Common myeloid progenitor, CD34-positive (primary cell): ENCODE measurements at regions not wholly inside any gene's neighbourhood (a gene's known extent, or its start where the extent isn't known, plus 50 kb on each side); places are given as distances from the start of the nearest gene placed in this dataset.

Experiments
- CTCF ChIA-PET: fragments of 350-600 bp; sonication (Branson Sonifier 250); formaldehyde crosslinking; loops from one replicate; lab custom pipeline; 2021; ENCODE audit warnings: antibody characterized with exemption; lab: Charles Lee
- POLR2A ChIA-PET: fragments of 350-600 bp; sonication (Branson Sonifier 250); formaldehyde crosslinking; loops from one replicate; lab custom pipeline; 2021; ENCODE audit warnings: antibody characterized with exemption; lab: Charles Lee
- DNase-seq, 3 donors: peaks; one replicate each; pipeline versions ENCODE4 v3.0.0 to v3.0.0-alpha.2; 2013
- H3K27ac ChIP-seq, 2 experiments: 1 replicate in 1 of 2; 2 replicates in 1 of 2; pipeline ENCODE4 v1.7.0; 2013; ENCODE audit warnings: inconsistent platforms in 2 of 2, low read length in 2 of 2, mild to moderate bottlenecking in 2 of 2, low read depth in 1 of 2, moderate library complexity in 1 of 2; ENCODE audit not compliant: severe bottlenecking in 2 of 2, insufficient read depth in 1 of 2, poor library complexity in 1 of 2
- H3K27me3 ChIP-seq, 5 experiments: replicated peaks in 2 of 5; 1 replicate in 3 of 5; 2 replicates in 2 of 5; pipeline versions ENCODE4 v1.6.1 to v1.7.0; 2013; ENCODE audit warnings: low read length in 4 of 5, mild to moderate bottlenecking in 2 of 5, moderate library complexity in 2 of 5, inconsistent platforms in 1 of 5; ENCODE audit not compliant: insufficient read depth in 5 of 5, control insufficient read depth in 4 of 5
- H3K36me3 ChIP-seq, 4 experiments: 1 replicate in 2 of 4; 2 replicates in 2 of 4; pipeline versions ENCODE4 v1.6.1 to v1.7.0; 2013; ENCODE audit warnings: low read length in 3 of 4, control low read depth in 1 of 4, mild to moderate bottlenecking in 1 of 4; ENCODE audit not compliant: control insufficient read depth in 4 of 4, insufficient read depth in 4 of 4
- H3K4me1 ChIP-seq, 4 experiments: 1 replicate in 3 of 4; 2 replicates in 1 of 4; pipeline versions ENCODE4 v1.6.1 to v1.7.1; 2013; ENCODE audit warnings: low read length in 3 of 4, mild to moderate bottlenecking in 3 of 4, control low read depth in 1 of 4, inconsistent platforms in 1 of 4, moderate library complexity in 1 of 4; ENCODE audit not compliant: control insufficient read depth in 4 of 4, insufficient read depth in 4 of 4; ENCODE audit errors: control extremely low read depth in 1 of 4
- H3K4me3 ChIP-seq, 7 experiments: 1 replicate in 4 of 7; 2 replicates in 3 of 7; pipeline versions ENCODE4 v1.5.1 to v1.7.0; 2013; ENCODE audit warnings: mild to moderate bottlenecking in 7 of 7, low read length in 6 of 7, moderate library complexity in 6 of 7, inconsistent platforms in 2 of 7, low read depth in 2 of 7, control low read depth in 1 of 7; ENCODE audit not compliant: insufficient read depth in 4 of 7, control insufficient read depth in 1 of 7; ENCODE audit errors: extremely low read depth in 1 of 7
- H3K9me3 ChIP-seq, 5 experiments: 1 replicate in 4 of 5; 2 replicates in 1 of 5; pipeline versions ENCODE4 v1.6.1 to v1.7.1; 2013; ENCODE audit warnings: low read length in 4 of 5, mild to moderate bottlenecking in 2 of 5, inconsistent platforms in 1 of 5, low read depth in 1 of 5, moderate library complexity in 1 of 5; ENCODE audit not compliant: control insufficient read depth in 4 of 5, insufficient read depth in 2 of 5; ENCODE audit errors: control extremely low read depth in 1 of 5
- WGBS: methylation state at CpG from one replicate; pipeline ENCODE4 v1.1.5; 2013; ENCODE audit not compliant: insufficient coverage; 5-methylcytosine and 5-hydroxymethylcytosine counted together

DNA sequence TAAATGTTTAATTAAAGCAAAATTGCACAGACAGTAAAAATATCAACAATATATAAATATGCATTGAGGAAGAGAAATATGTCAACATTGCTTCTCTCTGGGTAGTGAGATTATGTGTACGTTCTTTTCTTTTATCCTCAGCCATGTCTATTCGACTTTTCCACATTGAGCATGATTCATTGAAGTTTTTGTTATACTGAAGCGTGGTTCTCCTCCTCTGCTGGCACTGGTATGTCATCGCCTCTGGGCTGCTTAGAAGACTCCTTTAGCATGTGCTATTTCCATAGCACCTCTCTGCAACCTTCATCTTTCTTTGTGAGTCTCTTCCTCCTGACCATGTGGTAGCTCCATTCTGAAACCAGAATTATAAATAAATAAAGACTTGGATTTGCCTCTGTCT, 65.8 kb upstream of the AKAP13 start:
- ChIA-PET CTCF (interaction anchor here (2.2 kb wide), 1 partner anchor 99 kb away, joined by 9 read pairs; no protein-coding TSS in a partner anchor), POLR2A (no interaction called here)
- H3K4me3 ChIP-seq = no peak overlapping the region
- no peaks in the 10 kb centered on the region for H3K36me3 ChIP-seq
- H3K27me3 ChIP-seq = no peaks in the 10 kb centered on the region
- no peak for DNase-seq
- H3K4me1 ChIP-seq = peaks cover 0 to 23% (median 1%) of the 10 kb centered on the region in 4 experiments
- WGBS = 96% methylated on average over 4 of the region's 4 CpGs
- no peak overlapping the region for H3K27ac ChIP-seq
- peaks cover 0 to 6% (median 0%) of the 10 kb centered on the region in 5 experiments for H3K9me3 ChIP-seq

DNA sequence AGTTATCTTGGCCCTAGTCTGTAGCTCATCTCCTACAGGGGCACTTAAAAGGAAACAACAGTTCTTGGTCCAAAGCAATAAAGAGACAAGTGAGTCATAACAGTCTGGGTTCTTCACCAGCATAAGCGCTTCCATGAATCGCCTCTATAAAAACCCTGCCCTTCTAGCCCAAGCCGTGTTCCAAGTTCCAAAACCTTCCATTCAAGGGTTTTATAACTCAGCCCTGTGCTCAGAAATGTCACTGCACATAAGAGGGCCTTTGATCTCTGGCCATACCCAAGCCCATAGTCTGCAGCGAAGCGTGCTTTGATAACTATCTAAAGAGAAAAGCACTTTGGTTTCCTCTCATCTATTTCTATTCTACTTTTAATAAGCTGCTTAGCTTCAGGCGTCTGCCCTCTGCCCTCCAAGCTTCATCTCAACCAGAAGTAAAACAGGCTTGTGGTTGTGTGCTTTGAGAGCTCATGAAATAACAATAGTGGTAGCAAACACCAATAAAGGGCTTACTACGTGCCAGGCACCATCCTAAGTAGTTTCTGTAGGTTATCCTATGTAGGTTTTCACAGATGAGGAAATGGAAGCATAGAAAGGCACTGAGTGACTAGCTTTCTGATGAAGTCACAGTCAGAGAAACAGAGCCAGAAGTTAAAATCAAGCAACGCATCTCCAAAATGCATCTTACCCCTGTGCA, 64.0 kb upstream of the AKAP13 start:
- ChIA-PET CTCF (interaction anchor here (1.2 to 3.3 kb wide), 2 partner anchors 88 to 97 kb away, joined by 3 to 9 read pairs; no protein-coding TSS in a partner anchor), POLR2A (no interaction called here)
- no peak for DNase-seq
- WGBS = 95% methylated on average over 5 of the region's 8 CpGs
- peaks cover 0 to 23% (median 1%) of the 10 kb centered on the region in 4 experiments for H3K4me1 ChIP-seq
- peaks cover 0 to 4% (median 0%) of the 10 kb centered on the region in 5 experiments for H3K9me3 ChIP-seq
- no peaks in the 10 kb centered on the region for H3K36me3 ChIP-seq
- no peak overlapping the region for H3K4me3 ChIP-seq
- H3K27me3 ChIP-seq = no peaks in the 10 kb centered on the region
- no peak overlapping the region for H3K27ac ChIP-seq

DNA sequence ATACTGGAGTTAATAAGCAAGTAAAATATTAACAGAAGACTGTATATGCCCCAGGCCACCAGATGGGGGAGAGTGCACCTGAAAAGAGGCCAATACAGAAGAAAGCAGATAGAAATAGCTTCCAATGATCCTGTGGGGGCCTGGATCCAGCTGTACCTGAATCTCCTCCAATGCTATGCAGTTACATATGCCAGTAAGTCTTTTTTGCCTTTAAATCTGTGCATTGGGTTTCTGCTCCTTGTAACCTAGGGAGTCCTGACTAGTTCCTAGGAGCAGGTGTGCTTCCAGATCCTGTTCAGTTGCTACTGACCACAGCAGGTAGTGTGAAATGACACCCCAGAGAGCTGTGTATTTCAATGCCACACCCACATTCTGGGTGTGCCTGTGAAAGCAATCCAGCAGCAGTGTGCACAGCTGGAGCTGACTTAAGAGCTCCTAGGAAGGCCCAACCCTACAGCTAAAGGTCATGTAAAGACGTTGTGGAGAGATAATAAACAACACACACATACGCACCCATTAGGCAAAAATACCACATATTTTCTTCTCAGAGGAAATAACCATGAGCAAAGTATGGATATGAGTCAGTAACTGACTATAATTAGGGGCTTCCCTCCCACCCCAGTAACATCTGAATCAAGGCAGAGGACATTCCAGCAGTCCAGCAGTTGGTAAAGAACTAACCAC, 62.2 kb upstream of the AKAP13 start:
- no CpG with 5 or more reads among the region's 2 CpGs for WGBS
- Histone ChIP-seq H3K4me1 (peaks cover 0 to 13% (median 1%) of the 10 kb centered on the region in 4 experiments), H3K27ac (no peak overlapping the region), H3K4me3 (no peak overlapping the region), H3K36me3 (no peaks in the 10 kb centered on the region), H3K27me3 (no peaks in the 10 kb centered on the region), H3K9me3 (peaks cover 0 to 12% (median 0%) of the 10 kb centered on the region in 5 experiments)
- CTCF ChIA-PET = interaction anchor here (0.9 to 3.3 kb wide), 7 partner anchors 9 to 96 kb away, joined by 3 to 9 read pairs (median 4); no protein-coding TSS in a partner anchor
- peak in 2 of 3 donors; percentile 48 for DNase-seq
- POLR2A ChIA-PET = no interaction called here

DNA sequence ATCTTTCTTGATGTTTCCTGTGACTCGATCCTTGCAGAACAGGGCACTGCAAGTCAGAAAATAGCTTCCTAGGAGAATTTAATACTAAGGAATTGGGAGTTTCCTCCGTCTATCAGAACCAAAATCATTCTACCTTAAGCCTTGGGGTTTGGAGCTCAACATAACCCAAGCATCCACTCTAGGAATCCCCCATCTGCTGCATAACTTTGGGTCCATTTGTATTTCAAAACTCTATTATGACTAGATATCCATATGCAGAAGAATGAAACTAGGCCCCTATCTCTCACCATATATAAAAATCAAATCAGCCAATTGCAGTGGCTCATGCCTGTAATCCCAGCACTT, 61.7 kb upstream of the AKAP13 start:
- no peak overlapping the region for H3K27ac ChIP-seq
- no peak overlapping the region for H3K4me3 ChIP-seq
- DNase-seq = no peak
- ChIA-PET POLR2A (no interaction called here), CTCF (interaction anchor here (0.9 to 3.3 kb wide), 7 partner anchors 8 to 95 kb away, joined by 3 to 9 read pairs (median 4); no protein-coding TSS in a partner anchor)
- peaks cover 0 to 11% (median 1%) of the 10 kb centered on the region in 4 experiments for H3K4me1 ChIP-seq
- WGBS = 100% methylated on average over 1 of the region's 2 CpGs
- no peaks in the 10 kb centered on the region for H3K36me3 ChIP-seq
- no peaks in the 10 kb centered on the region for H3K27me3 ChIP-seq
- H3K9me3 ChIP-seq = peaks cover 0 to 12% (median 0%) of the 10 kb centered on the region in 5 experiments

DNA sequence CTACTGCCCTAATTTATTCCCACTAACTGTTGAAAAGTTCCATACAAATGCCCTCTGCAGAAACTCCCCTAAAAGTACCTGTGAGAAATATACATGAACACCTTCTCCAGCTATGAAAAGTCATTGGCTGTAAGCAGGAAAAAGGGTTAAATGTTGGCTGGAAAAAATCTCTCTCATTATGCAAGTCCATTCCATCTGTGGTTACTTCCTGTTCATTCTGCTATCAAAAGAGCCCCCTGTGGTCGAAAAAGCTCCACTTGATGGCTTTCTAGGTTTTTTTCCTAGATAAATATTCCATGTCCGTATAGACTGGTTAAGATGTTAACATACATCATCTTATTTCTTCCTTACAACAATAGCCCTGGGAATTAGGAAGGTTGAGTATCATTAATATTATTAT, 56.2 kb upstream of the AKAP13 start:
- Histone ChIP-seq H3K4me3 (no peak overlapping the region), H3K36me3 (no peaks in the 10 kb centered on the region), H3K27me3 (no peaks in the 10 kb centered on the region), H3K4me1 (peaks cover 0 to 5% (median 2%) of the 10 kb centered on the region in 4 experiments), H3K9me3 (peaks cover 0 to 12% (median 0%) of the 10 kb centered on the region in 5 experiments), H3K27ac (no peak overlapping the region)
- no peak for DNase-seq
- CTCF ChIA-PET = no interaction called here
- WGBS = no CpG with 5 or more reads among the region's 2 CpGs
- POLR2A ChIA-PET = no interaction called here

DNA sequence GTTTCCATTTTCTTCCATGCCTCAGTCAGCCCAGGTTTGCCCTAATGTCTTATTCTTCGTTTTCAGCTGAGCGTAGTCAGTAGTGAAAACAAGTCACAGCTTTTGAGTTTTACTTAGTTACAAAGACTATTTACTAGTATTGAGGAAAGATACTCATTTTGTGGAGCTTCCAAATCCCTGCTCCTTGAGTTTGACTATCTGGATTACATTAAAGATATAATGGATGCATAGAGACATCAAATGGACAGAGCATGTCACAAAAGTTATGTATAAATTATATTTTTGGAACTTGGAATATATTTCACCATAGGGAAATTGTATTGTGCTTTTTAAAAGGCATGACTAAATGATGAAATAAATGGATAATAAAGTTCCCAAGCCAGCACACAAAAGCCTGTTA, 54.6 kb upstream of the AKAP13 start:
- peaks cover 0 to 12% (median 0%) of the 10 kb centered on the region in 5 experiments for H3K9me3 ChIP-seq
- peaks cover 0 to 21% (median 12%) of the 10 kb centered on the region in 4 experiments for H3K4me1 ChIP-seq
- no peaks in the 10 kb centered on the region for H3K27me3 ChIP-seq
- no peak for DNase-seq
- WGBS = no CpG with 5 or more reads among the region's 2 CpGs
- no peak overlapping the region for H3K4me3 ChIP-seq
- CTCF ChIA-PET = no interaction called here
- H3K27ac ChIP-seq = no peak overlapping the region
- no peaks in the 10 kb centered on the region for H3K36me3 ChIP-seq
- POLR2A ChIA-PET = interaction anchor here (1.1 kb wide), 1 partner anchor 18 kb away, joined by 3 read pairs; no protein-coding TSS in a partner anchor

DNA sequence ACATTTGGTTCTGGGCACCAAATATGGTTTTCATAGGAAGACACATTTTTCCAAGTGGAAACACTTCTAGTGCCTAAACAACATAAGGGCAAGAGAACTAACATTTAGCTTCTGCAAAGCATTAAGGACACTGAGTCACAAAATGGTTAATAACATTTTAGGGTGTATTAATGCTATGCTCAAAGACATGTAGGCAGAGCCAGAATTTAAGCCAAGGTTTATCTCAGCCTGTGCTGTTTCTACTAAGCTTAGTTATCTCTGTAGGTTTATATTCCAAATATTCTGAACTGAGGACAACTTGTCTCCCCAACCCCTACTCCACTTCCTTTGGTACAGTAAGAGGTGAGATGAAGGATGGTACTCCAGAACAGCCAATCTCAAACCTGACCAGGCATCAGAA, 54.1 kb upstream of the AKAP13 start:
- H3K27ac ChIP-seq = no peak overlapping the region
- POLR2A ChIA-PET = no interaction called here

More for the DNA sequence above, 54.1 kb upstream of the AKAP13 start:
- Histone ChIP-seq H3K9me3 (peaks cover 0 to 12% (median 0%) of the 10 kb centered on the region in 5 experiments), H3K4me1 (peaks cover 0 to 26% (median 17%) of the 10 kb centered on the region in 4 experiments), H3K36me3 (no peaks in the 10 kb centered on the region), H3K27me3 (no peaks in the 10 kb centered on the region), H3K4me3 (no peak overlapping the region)
- CTCF ChIA-PET = interaction anchor here (1.2 kb wide), 1 partner anchor 8 kb away, joined by 3 read pairs; no protein-coding TSS in a partner anchor
- DNase-seq = no peak
